Progenitor cell of endocrine pancreas (in vitro differentiated cells): ENCODE measurements at regions not wholly inside any gene's neighbourhood (a gene's known extent, or its start where the extent isn't known, plus 50 kb on each side); places are given as distances from the start of the nearest gene placed in this dataset.

Experiments
- DNase-seq: peaks from one replicate; pipeline ENCODE4 v3.0.0; 2021; ENCODE audit warnings: low spot score; ENCODE audit not compliant: unreplicated experiment
- H3K27ac Mint-ChIP-seq: 2 replicates; pipeline ENCODE4 v1.8.0; 2021; ENCODE audit warnings: mild to moderate bottlenecking, moderate library complexity, mixed read lengths
- H3K27me3 Mint-ChIP-seq: 2 replicates; pipeline ENCODE4 v1.8.0; 2021; ENCODE audit warnings: mixed read lengths
- H3K36me3 Mint-ChIP-seq: 2 replicates; pipeline ENCODE4 v1.8.0; 2022; ENCODE audit warnings: mixed read lengths; ENCODE audit not compliant: insufficient read depth
- H3K4me1 Mint-ChIP-seq: 2 replicates; pipeline ENCODE4 v1.8.0; 2021; ENCODE audit warnings: low read depth, mixed read lengths
- H3K4me3 Mint-ChIP-seq: 2 replicates; pipeline ENCODE4 v1.8.0; 2021; ENCODE audit warnings: low read depth, mild to moderate bottlenecking, moderate library complexity, mixed read lengths
- H3K9me3 Mint-ChIP-seq: 2 replicates; pipeline ENCODE4 v1.8.0; 2021; ENCODE audit warnings: low read depth, mixed read lengths
- CTCF ChIP-seq: fragments of 200-600 bp; sonication (generic); IDR thresholded peaks from one replicate; pipeline ENCODE4 v1.5.0; 2021; ENCODE audit warnings: antibody characterized with exemption, mild to moderate bottlenecking; ENCODE audit not compliant: unreplicated experiment

- Mint-ChIP-seq H3K27me3 (peaks cover 35% of the 10 kb centered on the region), H3K9me3 (no peaks in the 10 kb centered on the region), H3K4me3 (no peak overlapping the region), H3K36me3 (no peaks in the 10 kb centered on the region), H3K27ac (no peak overlapping the region), H3K4me1 (peaks cover 4% of the 10 kb centered on the region)
- TF ChIP-seq CTCF = no peak
- no peak for DNase-seq
These were observed 84.2 kb upstream of the FOXF1 start for GRCh38 chr16:86426063-86426642.

- H3K27me3 Mint-ChIP-seq = peaks cover 38% of the 10 kb centered on the region
- H3K27ac Mint-ChIP-seq = no peak overlapping the region
- H3K4me1 Mint-ChIP-seq = peaks cover 4% of the 10 kb centered on the region
- H3K36me3 Mint-ChIP-seq = no peaks in the 10 kb centered on the region
- no peak for DNase-seq
- TF ChIP-seq CTCF = no peak
- no peak overlapping the region for H3K4me3 Mint-ChIP-seq
- H3K9me3 Mint-ChIP-seq = no peaks in the 10 kb centered on the region
These were observed 82.9 kb upstream of the FOXF1 start for GRCh38 chr16:86427433-86427851.

GRCh38 chr16:86428729-86429517 is 81.4 kb upstream of the FOXF1 start:
- H3K36me3 Mint-ChIP-seq = no peaks in the 10 kb centered on the region
- no peak overlapping the region for H3K27ac Mint-ChIP-seq
- DNase-seq = no peak
- no peak for TF ChIP-seq CTCF
- no peaks in the 10 kb centered on the region for H3K9me3 Mint-ChIP-seq
- peaks cover 38% of the 10 kb centered on the region for H3K27me3 Mint-ChIP-seq
- H3K4me1 Mint-ChIP-seq = peaks cover 1% of the 10 kb centered on the region
- no peak overlapping the region for H3K4me3 Mint-ChIP-seq

- no peaks in the 10 kb centered on the region for H3K9me3 Mint-ChIP-seq
- H3K36me3 Mint-ChIP-seq = no peaks in the 10 kb centered on the region
- H3K4me3 Mint-ChIP-seq = no peak overlapping the region
- TF ChIP-seq CTCF = no peak
- DNase-seq = no peak
- H3K27me3 Mint-ChIP-seq = peaks cover 40% of the 10 kb centered on the region
- no peak overlapping the region for H3K27ac Mint-ChIP-seq
- H3K4me1 Mint-ChIP-seq = no peaks in the 10 kb centered on the region
These were observed 80.7 kb upstream of the FOXF1 start for GRCh38 chr16:86429663-86430062.

- Mint-ChIP-seq H3K27me3 (peaks cover 44% of the 10 kb centered on the region), H3K9me3 (no peaks in the 10 kb centered on the region), H3K36me3 (no peaks in the 10 kb centered on the region), H3K4me3 (no peak overlapping the region), H3K27ac (no peak overlapping the region), H3K4me1 (no peaks in the 10 kb centered on the region)
- DNase-seq = no peak
- TF ChIP-seq CTCF = no peak
These were observed 79.5 kb upstream of the FOXF1 start for GRCh38 chr16:86430814-86431213.
